ENCODE measurements at regions not wholly inside any gene's neighbourhood (a gene's known extent, or its start where the extent isn't known, plus 50 kb on each side); places are given as distances from the start of the nearest gene placed in this dataset.

GRCh38 chr5:56455417-56455816 lies 222.3 kb upstream of the ANKRD55 start:
- DNase-seq = no peak

- no peak for DNase-seq
Observed at GRCh38 chr5:56454219-56454862, 221.2 kb upstream of the ANKRD55 start.

- no peak for DNase-seq
Observed at GRCh38 chr5:56451742-56452141, 218.6 kb upstream of the ANKRD55 start.

- DNase-seq = no peak
Observed at GRCh38 chr5:56450766-56451165, 217.6 kb upstream of the ANKRD55 start.

GRCh38 chr5:56449071-56449640 lies 216.0 kb upstream of the ANKRD55 start:
- DNase-seq = no peak

GRCh38 chr5:56447656-56448055 lies 214.5 kb upstream of the ANKRD55 start:
- DNase-seq = no peak

- DNase-seq = no peak
Observed at GRCh38 chr5:56447232-56447631, 214.1 kb upstream of the ANKRD55 start.

GRCh38 chr5:56446728-56447127 lies 213.6 kb upstream of the ANKRD55 start:
- no peak for DNase-seq

- DNase-seq = no peak
Observed at GRCh38 chr5:56443826-56444225, 210.7 kb upstream of the ANKRD55 start.

- peak; percentile 52 to 76 for DNase-seq
Observed at GRCh38 chr5:56440871-56441740, 208.0 kb upstream of the ANKRD55 start.

GRCh38 chr5:56434986-56435385 lies 201.9 kb upstream of the ANKRD55 start:
- no peak for DNase-seq

GRCh38 chr5:56433039-56433617 lies 200.0 kb upstream of the ANKRD55 start:
- no peak for DNase-seq

- no peak for DNase-seq
Observed at GRCh38 chr5:56432321-56432720, 199.2 kb upstream of the ANKRD55 start.

- no peak for DNase-seq
Observed at GRCh38 chr5:56430422-56430821, 197.3 kb upstream of the ANKRD55 start.

- DNase-seq = no peak
Observed at GRCh38 chr5:56429110-56429561, 196.0 kb upstream of the ANKRD55 start.

GRCh38 chr5:56426693-56427092 lies 193.6 kb upstream of the ANKRD55 start:
- no peak for DNase-seq

GRCh38 chr5:56422076-56422762 lies 189.1 kb upstream of the ANKRD55 start:
- DNase-seq = no peak

GRCh38 chr5:56421246-56422075 lies 188.3 kb upstream of the ANKRD55 start:
- DNase-seq = peak in 1 of 2 donors; percentile 26

GRCh38 chr5:56420323-56420722 lies 187.2 kb upstream of the ANKRD55 start:
- DNase-seq = no peak

- no peak for DNase-seq
Observed at GRCh38 chr5:56419667-56420066, 186.5 kb upstream of the ANKRD55 start.

GRCh38 chr5:56415356-56415765 lies 182.2 kb upstream of the ANKRD55 start:
- peak; percentile 96 to 98 for DNase-seq

GRCh38 chr5:56414066-56414465 lies 180.9 kb upstream of the ANKRD55 start:
- DNase-seq = peak; percentile 73 to 86

Measured in inflammatory macrophage (primary cell).